Activated T-helper 2 cell treated with anti-CD3 and anti-CD28 coated beads, Interferon-gamma antibody, Interleukin-2, Interleukin-4, amounts not matched to agents 10 μg/mL and 5 μg/mL and 100 μg/mL, durations not matched to agents 14 hours and 24 hours and 36 hours (primary cell): ENCODE measurements at regions not wholly inside any gene's neighbourhood (a gene's known extent, or its start where the extent isn't known, plus 50 kb on each side); places are given as distances from the start of the nearest gene placed in this dataset.

Source experiments
- DNase-seq: peaks from one replicate; pipeline ENCODE4 v3.0.0; 2021; ENCODE audit warnings: low spot score
- H3K27ac Mint-ChIP-seq: one replicate; pipeline ENCODE4 v1.8.0; 2021; ENCODE audit warnings: mixed read lengths
- H3K27me3 Mint-ChIP-seq: one replicate; pipeline ENCODE4 v1.8.0; 2021; ENCODE audit warnings: low read depth, mixed read lengths
- H3K36me3 Mint-ChIP-seq: one replicate; pipeline ENCODE4 v1.8.0; 2021; ENCODE audit warnings: low read depth, mixed read lengths
- H3K4me1 Mint-ChIP-seq: one replicate; pipeline ENCODE4 v1.8.0; 2021; ENCODE audit warnings: low read depth, mixed read lengths
- H3K4me3 Mint-ChIP-seq: one replicate; pipeline ENCODE4 v1.8.0; 2021; ENCODE audit warnings: low read depth, mild to moderate bottlenecking, moderate library complexity, mixed read lengths
- H3K9me3 Mint-ChIP-seq: one replicate; pipeline ENCODE4 v1.8.0; 2021; ENCODE audit warnings: mixed read lengths
- intact Hi-C: fragments of 100-400 bp; cut with micrococcal nuclease; formaldehyde crosslinking; loops from one replicate; pipeline ENCODE4 v1.15.1; 2023

- Mint-ChIP-seq H3K9me3 (peaks cover 38% of the 10 kb centered on the region), H3K27me3 (no peaks in the 10 kb centered on the region), H3K27ac (no peak overlapping the region), H3K4me3 (no peak overlapping the region), H3K36me3 (no peaks in the 10 kb centered on the region), H3K4me1 (no peaks in the 10 kb centered on the region)
- DNase-seq: no peak
- intact Hi-C loops: no loop called here
Observed at GRCh38 chr16:6122401-6122800, 1024.8 kb upstream of the EEF2KMT start.

GRCh38 chr16:6114691-6115090 lies 1017.1 kb upstream of the EEF2KMT start:
- no peaks in the 10 kb centered on the region for H3K4me1 Mint-ChIP-seq
- H3K27ac Mint-ChIP-seq: no peak overlapping the region
- H3K4me3 Mint-ChIP-seq: no peak overlapping the region
- H3K36me3 Mint-ChIP-seq: no peaks in the 10 kb centered on the region
- intact Hi-C loops: no loop called here
- no peak for DNase-seq
- peaks cover 23% of the 10 kb centered on the region for H3K9me3 Mint-ChIP-seq
- H3K27me3 Mint-ChIP-seq: no peaks in the 10 kb centered on the region

- Mint-ChIP-seq H3K36me3 (no peaks in the 10 kb centered on the region), H3K27me3 (no peaks in the 10 kb centered on the region), H3K27ac (no peak overlapping the region), H3K9me3 (peaks cover 21% of the 10 kb centered on the region), H3K4me3 (no peak overlapping the region), H3K4me1 (no peaks in the 10 kb centered on the region)
- no peak for DNase-seq
- intact Hi-C loops: no loop called here
Observed at GRCh38 chr16:6113749-6114148, 1016.2 kb upstream of the EEF2KMT start.

GRCh38 chr16:6112700-6113099 lies 1015.1 kb upstream of the EEF2KMT start:
- intact Hi-C loops: no loop called here
- Mint-ChIP-seq H3K4me1 (no peaks in the 10 kb centered on the region), H3K4me3 (no peak overlapping the region), H3K27ac (no peak overlapping the region), H3K9me3 (peaks cover 24% of the 10 kb centered on the region), H3K27me3 (no peaks in the 10 kb centered on the region), H3K36me3 (no peaks in the 10 kb centered on the region)
- DNase-seq: no peak

GRCh38 chr16:6111390-6111789 lies 1013.8 kb upstream of the EEF2KMT start:
- H3K36me3 Mint-ChIP-seq: no peaks in the 10 kb centered on the region
- H3K27ac Mint-ChIP-seq: no peak overlapping the region
- intact Hi-C loops: no loop called here
- H3K27me3 Mint-ChIP-seq: no peaks in the 10 kb centered on the region
- H3K4me1 Mint-ChIP-seq: no peaks in the 10 kb centered on the region
- peaks cover 32% of the 10 kb centered on the region for H3K9me3 Mint-ChIP-seq
- no peak for DNase-seq
- no peak overlapping the region for H3K4me3 Mint-ChIP-seq

- intact Hi-C loops: no loop called here
- no peaks in the 10 kb centered on the region for H3K36me3 Mint-ChIP-seq
- no peak overlapping the region for H3K27ac Mint-ChIP-seq
- no peaks in the 10 kb centered on the region for H3K4me1 Mint-ChIP-seq
- DNase-seq: no peak
- no peak overlapping the region for H3K4me3 Mint-ChIP-seq
- peaks cover 32% of the 10 kb centered on the region for H3K9me3 Mint-ChIP-seq
- no peaks in the 10 kb centered on the region for H3K27me3 Mint-ChIP-seq
Observed at GRCh38 chr16:6110346-6110745, 1012.8 kb upstream of the EEF2KMT start.

- no peak overlapping the region for H3K27ac Mint-ChIP-seq
- no peaks in the 10 kb centered on the region for H3K36me3 Mint-ChIP-seq
- H3K27me3 Mint-ChIP-seq: no peaks in the 10 kb centered on the region
- intact Hi-C loops: no loop called here
- no peak overlapping the region for H3K4me3 Mint-ChIP-seq
- H3K4me1 Mint-ChIP-seq: no peaks in the 10 kb centered on the region
- DNase-seq: no peak
- peaks cover 37% of the 10 kb centered on the region for H3K9me3 Mint-ChIP-seq
Observed at GRCh38 chr16:6106061-6106460, 1008.5 kb upstream of the EEF2KMT start.

GRCh38 chr16:6105115-6105514 lies 1007.5 kb upstream of the EEF2KMT start:
- no peaks in the 10 kb centered on the region for H3K27me3 Mint-ChIP-seq
- H3K4me3 Mint-ChIP-seq: no peak overlapping the region
- DNase-seq: no peak
- H3K9me3 Mint-ChIP-seq: peaks cover 33% of the 10 kb centered on the region
- H3K27ac Mint-ChIP-seq: no peak overlapping the region
- H3K4me1 Mint-ChIP-seq: no peaks in the 10 kb centered on the region
- intact Hi-C loops: no loop called here
- no peaks in the 10 kb centered on the region for H3K36me3 Mint-ChIP-seq

GRCh38 chr16:6104428-6104827 lies 1006.8 kb upstream of the EEF2KMT start:
- intact Hi-C loops: no loop called here
- Mint-ChIP-seq H3K27me3 (no peaks in the 10 kb centered on the region), H3K27ac (no peak overlapping the region), H3K4me3 (no peak overlapping the region), H3K9me3 (peaks cover 33% of the 10 kb centered on the region), H3K4me1 (no peaks in the 10 kb centered on the region), H3K36me3 (no peaks in the 10 kb centered on the region)
- no peak for DNase-seq

GRCh38 chr16:6103561-6103960 lies 1006.0 kb upstream of the EEF2KMT start:
- no peak for DNase-seq
- Mint-ChIP-seq H3K27me3 (no peaks in the 10 kb centered on the region), H3K27ac (no peak overlapping the region), H3K36me3 (no peaks in the 10 kb centered on the region), H3K9me3 (peaks cover 30% of the 10 kb centered on the region), H3K4me1 (no peaks in the 10 kb centered on the region), H3K4me3 (no peak overlapping the region)
- intact Hi-C loops: no loop called here

GRCh38 chr16:6099102-6099501 lies 1001.5 kb upstream of the EEF2KMT start:
- Mint-ChIP-seq H3K27me3 (no peaks in the 10 kb centered on the region), H3K9me3 (peaks cover 31% of the 10 kb centered on the region), H3K36me3 (no peaks in the 10 kb centered on the region), H3K27ac (no peak overlapping the region), H3K4me1 (no peaks in the 10 kb centered on the region), H3K4me3 (no peak overlapping the region)
- DNase-seq: no peak
- intact Hi-C loops: no loop called here

GRCh38 chr16:6096931-6097670 lies 999.5 kb upstream of the EEF2KMT start:
- intact Hi-C loops: no loop called here
- H3K36me3 Mint-ChIP-seq: no peaks in the 10 kb centered on the region
- peaks cover 28% of the 10 kb centered on the region for H3K9me3 Mint-ChIP-seq
- H3K4me3 Mint-ChIP-seq: no peak overlapping the region
- H3K4me1 Mint-ChIP-seq: no peaks in the 10 kb centered on the region
- no peak overlapping the region for H3K27ac Mint-ChIP-seq
- no peaks in the 10 kb centered on the region for H3K27me3 Mint-ChIP-seq
- no peak for DNase-seq

- Mint-ChIP-seq H3K4me3 (no peak overlapping the region), H3K27me3 (no peaks in the 10 kb centered on the region), H3K27ac (no peak overlapping the region), H3K9me3 (peaks cover 39% of the 10 kb centered on the region), H3K36me3 (no peaks in the 10 kb centered on the region), H3K4me1 (no peaks in the 10 kb centered on the region)
- DNase-seq: no peak
- intact Hi-C loops: no loop called here
Observed at GRCh38 chr16:6095414-6095813, 997.8 kb upstream of the EEF2KMT start.

GRCh38 chr16:6091021-6091420 lies 993.4 kb upstream of the EEF2KMT start:
- H3K4me3 Mint-ChIP-seq: no peak overlapping the region
- H3K9me3 Mint-ChIP-seq: peaks cover 52% of the 10 kb centered on the region
- no peaks in the 10 kb centered on the region for H3K36me3 Mint-ChIP-seq
- no peaks in the 10 kb centered on the region for H3K4me1 Mint-ChIP-seq
- H3K27me3 Mint-ChIP-seq: no peaks in the 10 kb centered on the region
- no peak for DNase-seq
- H3K27ac Mint-ChIP-seq: no peak overlapping the region
- intact Hi-C loops: no loop called here
